Stomach (tissue), 8 donors: ENCODE measurements at regions not wholly inside any gene's neighbourhood (a gene's known extent, or its start where the extent isn't known, plus 50 kb on each side); places are given as distances from the start of the nearest gene placed in this dataset.

ENCODE experiments used
- DNase-seq, 2 donors: peaks; one replicate each; pipeline versions ENCODE4 v3.0.0 to v3.0.0-alpha.2; 2013 to 2019
- H3K27ac ChIP-seq, 5 donors: fragments of 200-600 bp in 4 of 5; sonication (generic) in 4 of 5; one replicate each; pipeline ENCODE4 v1.5.1; 2013 to 2019; ENCODE audit warnings: mild to moderate bottlenecking in 1 of 5, moderate library complexity in 1 of 5
- H3K27me3 ChIP-seq, 3 donors: fragments of 200-600 bp; sonication (generic); one replicate each; pipeline ENCODE4 v1.5.1; 2017 to 2019; ENCODE audit warnings: mixed run types in 1 of 3
- H3K36me3 ChIP-seq, 4 donors: fragments of 200-600 bp; sonication (generic); 1 replicate in 3 of 4; 2 replicates in 1 of 4; pipeline ENCODE4 v1.5.1; 2016 to 2019
- H3K4me1 ChIP-seq, 4 donors: fragments of 200-600 bp; sonication (generic); one replicate each; pipeline ENCODE4 v1.5.1; 2016 to 2019
- H3K4me3 ChIP-seq, 4 donors: fragments of 200-600 bp; sonication (generic) in 3 of 4; one replicate each; pipeline ENCODE4 v1.5.1; 2016 to 2019; ENCODE audit warnings: mild to moderate bottlenecking in 1 of 4
- H3K9me3 ChIP-seq, 4 donors: fragments of 200-600 bp; sonication (generic); one replicate each; pipeline ENCODE4 v1.5.1; 2016 to 2019
- EP300 ChIP-seq: sonication (generic); formaldehyde crosslinking; IDR thresholded peaks from one replicate; pipeline ENCODE4 v1.6.1; 2017; ENCODE audit warnings: antibody characterized with exemption
- POLR2A ChIP-seq, 4 donors: fragments of 450-650 bp; IDR thresholded peaks; one replicate each; pipeline ENCODE4 v1.6.1; 2016; ENCODE audit warnings: antibody characterized with exemption in 4 of 4, control low read depth in 2 of 4, mild to moderate bottlenecking in 1 of 4, moderate library complexity in 1 of 4
- POLR2AphosphoS5 ChIP-seq, 3 donors: sonication (generic); formaldehyde crosslinking; IDR thresholded peaks; one replicate each; pipeline ENCODE4 v1.6.1; 2016; ENCODE audit warnings: antibody characterized with exemption in 3 of 3
- WGBS, 5 donors: extraction: QIAGEN DNeasy Blood & Tissue Kit in 3 of 5; methylation state at CpG; one replicate each; pipeline versions ENCODE4 v1.1.5 to v1.1.7; 2013 to 2018; 5-methylcytosine and 5-hydroxymethylcytosine counted together
- intact Hi-C: fragments of 100-400 bp; cut with DNase I; formaldehyde crosslinking; loops from one replicate; pipeline ENCODE4 v1.15.1; 2023; ENCODE audit warnings: low total_unique reads
- TF ChIP-seq, protein P1 (sequence below), 7 experiments: fragments of 450-650 bp in 4 of 7; fragments of 200-600 bp in 3 of 7; sonication (generic) in 3 of 7; IDR thresholded peaks; one replicate each; pipeline ENCODE4 v1.5.1; 2016 to 2019; ENCODE audit warnings: antibody characterized with exemption in 7 of 7, control low read depth in 2 of 7, mild to moderate bottlenecking in 1 of 7
- donor health status: healthy with polysubstance abuse.
- donor health status: Bipolar disorder and iron deficiency.
- donor health status: healthy.

DNA sequence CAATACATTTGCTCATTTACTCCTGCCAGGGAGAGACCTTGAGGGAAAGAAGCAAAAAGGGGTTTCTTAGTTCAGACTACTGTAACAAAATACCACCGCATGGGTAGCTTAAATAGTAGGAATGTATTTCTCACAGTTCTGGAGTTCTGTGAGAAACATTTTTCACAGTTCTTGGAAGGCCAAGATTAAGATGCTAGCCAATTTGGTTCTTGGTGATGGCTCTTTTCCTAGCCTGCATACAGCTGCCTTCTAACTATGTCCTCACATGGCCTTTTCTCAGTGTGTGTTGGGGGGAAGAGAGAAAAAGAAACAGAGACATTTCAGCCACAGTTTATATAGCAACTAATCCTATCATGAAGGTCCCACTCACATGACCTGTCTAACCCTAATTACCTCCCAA, 1644.7 kb upstream of the C9orf72 start:
- 85 to 95% (median 90%) methylated on average over 1 of the region's 1 CpG for WGBS, 5 donors
- Histone ChIP-seq H3K36me3 (no peaks in the 10 kb centered on the region), H3K4me3 (no peak overlapping the region), H3K4me1 (peaks cover 4 to 25% (median 23%) of the 10 kb centered on the region in 4 donors), H3K9me3 (no peaks in the 10 kb centered on the region), H3K27me3 (peaks cover 5 to 42% (median 24%) of the 10 kb centered on the region in 3 donors), H3K27ac (no peak overlapping the region)
- DNase-seq: no peak
- intact Hi-C loops: no loop called here
- TF ChIP-seq EP300: no peak
- TF ChIP-seq, protein P1, sequence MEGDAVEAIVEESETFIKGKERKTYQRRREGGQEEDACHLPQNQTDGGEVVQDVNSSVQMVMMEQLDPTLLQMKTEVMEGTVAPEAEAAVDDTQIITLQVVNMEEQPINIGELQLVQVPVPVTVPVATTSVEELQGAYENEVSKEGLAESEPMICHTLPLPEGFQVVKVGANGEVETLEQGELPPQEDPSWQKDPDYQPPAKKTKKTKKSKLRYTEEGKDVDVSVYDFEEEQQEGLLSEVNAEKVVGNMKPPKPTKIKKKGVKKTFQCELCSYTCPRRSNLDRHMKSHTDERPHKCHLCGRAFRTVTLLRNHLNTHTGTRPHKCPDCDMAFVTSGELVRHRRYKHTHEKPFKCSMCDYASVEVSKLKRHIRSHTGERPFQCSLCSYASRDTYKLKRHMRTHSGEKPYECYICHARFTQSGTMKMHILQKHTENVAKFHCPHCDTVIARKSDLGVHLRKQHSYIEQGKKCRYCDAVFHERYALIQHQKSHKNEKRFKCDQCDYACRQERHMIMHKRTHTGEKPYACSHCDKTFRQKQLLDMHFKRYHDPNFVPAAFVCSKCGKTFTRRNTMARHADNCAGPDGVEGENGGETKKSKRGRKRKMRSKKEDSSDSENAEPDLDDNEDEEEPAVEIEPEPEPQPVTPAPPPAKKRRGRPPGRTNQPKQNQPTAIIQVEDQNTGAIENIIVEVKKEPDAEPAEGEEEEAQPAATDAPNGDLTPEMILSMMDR (IDR thresholded peaks at IDR 0.05): no peak
- no peak for TF ChIP-seq POLR2AphosphoS5 (IDR thresholded peaks at IDR 0.05)
- no peak for TF ChIP-seq POLR2A (IDR thresholded peaks at IDR 0.05)

DNA sequence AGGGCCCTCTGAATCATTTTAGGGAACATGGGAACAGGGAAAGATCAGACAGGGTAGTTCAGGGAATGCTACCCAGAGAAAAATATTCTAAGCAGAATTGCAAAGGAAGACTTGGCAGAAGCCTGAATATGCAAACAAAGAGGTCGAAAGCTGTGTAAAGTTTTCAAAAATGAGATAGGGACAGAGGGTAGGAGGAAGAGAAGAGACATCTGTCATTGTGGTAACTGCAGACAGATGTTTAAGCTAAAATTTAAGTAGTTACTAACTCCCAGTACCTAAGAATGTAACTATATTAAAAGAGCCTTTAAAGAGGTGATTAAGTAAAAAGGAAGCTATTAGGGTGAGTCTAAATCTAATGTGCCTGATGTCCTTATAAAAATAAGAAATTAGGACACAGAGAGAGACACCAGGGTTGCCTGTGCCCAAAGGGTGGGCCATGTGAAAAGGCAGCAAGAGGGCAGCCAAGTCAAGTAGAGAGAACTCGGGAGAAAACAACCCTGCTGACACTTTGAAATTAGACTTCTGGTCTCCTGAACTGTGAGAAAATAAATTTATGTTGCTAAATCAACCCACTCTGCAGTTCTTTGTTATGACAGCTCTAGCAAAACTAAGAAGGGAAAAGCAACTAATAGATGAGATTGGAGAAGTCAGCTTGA, 1647.4 kb upstream of the C9orf72 start:
- no peaks in the 10 kb centered on the region for H3K4me1 ChIP-seq
- H3K36me3 ChIP-seq: no peaks in the 10 kb centered on the region
- H3K27me3 ChIP-seq: peaks cover 0 to 14% (median 0%) of the 10 kb centered on the region in 3 donors
- H3K9me3 ChIP-seq: no peaks in the 10 kb centered on the region
- H3K27ac ChIP-seq: no peak overlapping the region
- 34 to 50% (median 34%) methylated on average over 2 of the region's 2 CpGs for WGBS, 5 donors
- no peak for TF ChIP-seq POLR2AphosphoS5 (IDR thresholded peaks at IDR 0.05)
- TF ChIP-seq, protein P1 (IDR thresholded peaks at IDR 0.05): no peak
- TF ChIP-seq POLR2A (IDR thresholded peaks at IDR 0.05): no peak
- no peak for TF ChIP-seq EP300
- DNase-seq: no peak
- intact Hi-C loops: no loop called here
- H3K4me3 ChIP-seq: no peak overlapping the region

DNA sequence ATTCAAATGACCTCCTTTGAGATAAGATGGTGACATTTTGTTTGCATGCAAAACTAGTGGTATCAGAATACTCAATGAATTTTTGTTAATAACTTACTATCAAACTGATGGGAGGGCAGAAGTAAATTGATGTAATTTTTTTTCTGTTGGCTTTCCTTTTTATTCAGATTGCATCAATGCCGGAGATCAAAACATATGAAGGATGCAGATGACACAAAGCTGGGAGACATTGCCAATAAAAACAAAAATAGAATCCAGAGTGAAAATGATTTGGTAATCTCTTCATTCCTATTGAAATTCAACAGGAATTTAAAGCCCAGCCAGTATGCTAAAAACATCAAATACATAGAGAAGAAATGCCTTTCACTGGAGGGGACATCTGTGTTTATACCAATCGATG, 1655.3 kb upstream of the C9orf72 start:
- no peak for DNase-seq
- Histone ChIP-seq H3K4me3 (no peak overlapping the region), H3K27ac (no peak overlapping the region), H3K36me3 (no peaks in the 10 kb centered on the region), H3K4me1 (no peaks in the 10 kb centered on the region), H3K9me3 (no peaks in the 10 kb centered on the region), H3K27me3 (no peaks in the 10 kb centered on the region)
- 85 to 95% (median 89%) methylated on average over 2 of the region's 2 CpGs for WGBS, 5 donors
- TF ChIP-seq EP300 (no peak), POLR2A (IDR thresholded peaks at IDR 0.05) (no peak), POLR2AphosphoS5 (IDR thresholded peaks at IDR 0.05) (no peak)
- TF ChIP-seq, protein P1 (IDR thresholded peaks at IDR 0.05): no peak
- intact Hi-C loops: no loop called here

DNA sequence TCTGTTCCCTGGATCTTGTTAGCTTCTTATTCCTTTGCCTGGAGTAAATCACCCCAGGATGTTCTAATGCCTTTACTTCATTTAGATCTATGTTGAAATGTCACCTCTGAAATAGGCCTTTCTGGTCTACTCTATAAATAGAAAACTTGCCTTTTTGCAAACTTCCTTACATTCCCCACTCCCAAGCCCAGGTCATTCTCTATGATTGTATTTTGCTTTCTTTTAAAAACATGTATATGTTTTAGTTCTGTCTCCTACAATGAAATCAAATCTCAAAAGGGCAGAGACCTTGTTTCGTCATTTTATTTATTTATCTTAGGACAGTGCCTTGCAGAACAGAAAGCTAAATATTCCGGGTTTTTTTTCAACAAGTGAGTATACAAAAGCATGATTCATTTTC, 1657.7 kb upstream of the C9orf72 start:
- no peak overlapping the region for H3K27ac ChIP-seq
- TF ChIP-seq EP300 (no peak), POLR2AphosphoS5 (IDR thresholded peaks at IDR 0.05) (no peak), POLR2A (IDR thresholded peaks at IDR 0.05) (no peak)
- TF ChIP-seq, protein P1 (IDR thresholded peaks at IDR 0.05): no peak
- WGBS, 5 donors: 35 to 56% (median 44%) methylated on average over 2 of the region's 2 CpGs
- H3K27me3 ChIP-seq: no peaks in the 10 kb centered on the region
- no peaks in the 10 kb centered on the region for H3K9me3 ChIP-seq
- no peak for DNase-seq
- H3K4me3 ChIP-seq: no peak overlapping the region
- intact Hi-C loops: no loop called here
- H3K4me1 ChIP-seq: no peaks in the 10 kb centered on the region
- no peaks in the 10 kb centered on the region for H3K36me3 ChIP-seq
